Stomach smooth muscle (tissue), 2 donors: ENCODE measurements at regions not wholly inside any gene's neighbourhood (a gene's known extent, or its start where the extent isn't known, plus 50 kb on each side); places are given as distances from the start of the nearest gene placed in this dataset.

ENCODE experiments used
- H3K27ac ChIP-seq: one replicate; pipeline ENCODE4 v1.7.0; 2013; ENCODE audit warnings: mild to moderate bottlenecking, low read length, inconsistent platforms
- H3K27me3 ChIP-seq, 2 donors: one replicate each; pipeline ENCODE4 v1.7.0; 2013; ENCODE audit warnings: low read length in 2 of 2; ENCODE audit not compliant: insufficient read depth in 2 of 2, control insufficient read depth in 1 of 2
- H3K36me3 ChIP-seq, 2 donors: one replicate each; pipeline ENCODE4 v1.7.0; 2013; ENCODE audit warnings: low read length in 2 of 2; ENCODE audit not compliant: control insufficient read depth in 2 of 2, insufficient read depth in 2 of 2
- H3K4me1 ChIP-seq: one replicate; pipeline ENCODE4 v1.7.0; 2013; ENCODE audit warnings: low read length; ENCODE audit not compliant: control insufficient read depth, insufficient read depth
- H3K4me3 ChIP-seq, 2 donors: one replicate each; pipeline ENCODE4 v1.7.0; 2013; ENCODE audit warnings: low read length in 2 of 2
- H3K9ac ChIP-seq, 2 donors: one replicate each; pipeline ENCODE4 v1.7.0; 2013; ENCODE audit warnings: low read length in 2 of 2, mild to moderate bottlenecking in 1 of 2
- H3K9me3 ChIP-seq, 2 donors: one replicate each; pipeline ENCODE4 v1.7.0; 2013; ENCODE audit warnings: low read length in 2 of 2; ENCODE audit not compliant: control insufficient read depth in 2 of 2
- donor health status: healthy.
- donor health status: Pancreatic carcinoma.

DNA sequence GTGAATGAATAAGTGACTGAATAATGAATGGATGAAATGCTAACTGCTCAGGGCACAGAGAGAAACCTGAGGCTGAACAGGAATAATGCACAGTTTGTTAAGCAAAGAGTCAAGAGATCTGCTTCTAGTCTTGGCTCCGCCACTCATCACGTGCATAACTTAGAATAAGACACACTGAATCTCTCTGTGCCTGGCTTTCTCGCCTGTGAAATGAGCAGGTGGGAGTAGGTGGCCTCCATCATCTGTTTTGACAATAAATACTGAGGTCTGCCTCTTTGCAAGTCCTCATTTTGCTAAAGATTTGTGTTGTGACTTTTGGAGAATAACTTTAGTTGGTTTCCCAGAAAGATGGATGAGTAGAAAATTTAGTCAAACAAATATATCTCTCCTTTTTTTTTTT, 318.0 kb downstream of the FBXW7 start:
- Histone ChIP-seq H3K4me3 (no peak overlapping the region), H3K4me1 (no peaks in the 10 kb centered on the region), H3K9ac (no peak overlapping the region), H3K27me3 (no peaks in the 10 kb centered on the region), H3K36me3 (no peaks in the 10 kb centered on the region), H3K27ac (no peak overlapping the region), H3K9me3 (no peaks in the 10 kb centered on the region)

GRCh38 chr4:152211936-152212653, 323.8 kb downstream of the FBXW7 start:
- H3K4me1 ChIP-seq = no peaks in the 10 kb centered on the region
- H3K9me3 ChIP-seq = no peaks in the 10 kb centered on the region
- peaks cover 0 to 2% of the 10 kb centered on the region in 2 donors for H3K27me3 ChIP-seq
- H3K9ac ChIP-seq = no peak overlapping the region
- H3K4me3 ChIP-seq = no peak overlapping the region
- H3K27ac ChIP-seq = no peak overlapping the region
- H3K36me3 ChIP-seq = no peaks in the 10 kb centered on the region

DNA sequence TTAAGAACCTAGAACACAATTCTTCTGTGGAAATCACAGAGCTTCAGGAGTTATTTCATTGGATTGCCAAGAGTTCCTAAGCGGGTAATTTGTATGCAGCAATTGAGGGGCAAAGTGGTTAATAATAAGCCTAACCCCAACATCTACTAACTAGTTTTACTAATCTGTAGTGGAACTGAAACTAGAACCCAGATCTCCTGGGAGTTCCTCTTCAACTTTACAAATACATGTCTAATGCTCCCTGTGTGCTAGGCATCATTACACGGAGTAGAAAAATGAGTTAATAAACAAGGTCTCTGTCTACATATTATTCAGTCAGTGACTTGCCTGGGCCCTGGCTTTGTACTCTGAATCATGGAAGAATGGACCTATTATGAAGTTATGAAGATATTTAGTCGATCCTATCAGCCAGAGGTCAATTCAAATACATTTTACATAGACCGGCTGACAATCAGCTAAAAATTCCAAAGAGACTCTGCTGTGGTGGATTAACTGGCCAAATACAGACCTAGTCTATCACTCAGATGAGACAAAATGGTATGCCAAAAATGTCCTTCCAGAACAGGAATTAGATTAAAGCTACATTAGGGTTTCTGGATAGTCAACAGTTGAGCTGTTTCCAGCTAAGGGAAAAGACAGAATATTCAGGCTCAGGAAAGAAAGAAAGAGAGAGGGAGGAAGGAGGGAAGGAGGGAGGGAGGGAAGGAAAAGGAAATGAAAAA, 326.0 kb downstream of the FBXW7 start:
- peaks cover 0 to 2% of the 10 kb centered on the region in 2 donors for H3K27me3 ChIP-seq
- no peaks in the 10 kb centered on the region for H3K4me1 ChIP-seq
- no peak overlapping the region for H3K4me3 ChIP-seq
- no peak overlapping the region for H3K9ac ChIP-seq
- H3K27ac ChIP-seq = no peak overlapping the region
- no peaks in the 10 kb centered on the region for H3K9me3 ChIP-seq
- H3K36me3 ChIP-seq = no peaks in the 10 kb centered on the region

DNA sequence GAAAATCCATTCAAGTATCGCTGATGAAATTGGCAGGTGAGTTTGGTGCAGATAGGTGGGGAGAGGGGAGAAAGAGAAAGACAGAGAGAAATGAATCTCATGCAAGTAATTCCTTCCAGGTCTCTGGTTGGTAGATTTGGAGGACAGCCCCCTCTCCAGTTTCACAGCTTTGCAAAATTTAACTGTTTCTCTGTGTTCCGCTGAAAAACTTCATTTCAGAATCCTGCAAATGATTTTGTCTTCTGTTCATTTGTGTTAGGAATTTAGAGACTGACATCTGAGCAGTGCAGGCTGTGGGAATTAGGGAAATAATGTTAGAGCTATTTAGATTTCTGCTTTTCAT, 328.5 kb downstream of the FBXW7 start:
- Histone ChIP-seq H3K9ac (no peak overlapping the region), H3K27me3 (peaks cover 0 to 4% of the 10 kb centered on the region in 2 donors), H3K9me3 (no peaks in the 10 kb centered on the region), H3K4me3 (no peak overlapping the region), H3K4me1 (no peaks in the 10 kb centered on the region), H3K36me3 (no peaks in the 10 kb centered on the region), H3K27ac (no peak overlapping the region)

DNA sequence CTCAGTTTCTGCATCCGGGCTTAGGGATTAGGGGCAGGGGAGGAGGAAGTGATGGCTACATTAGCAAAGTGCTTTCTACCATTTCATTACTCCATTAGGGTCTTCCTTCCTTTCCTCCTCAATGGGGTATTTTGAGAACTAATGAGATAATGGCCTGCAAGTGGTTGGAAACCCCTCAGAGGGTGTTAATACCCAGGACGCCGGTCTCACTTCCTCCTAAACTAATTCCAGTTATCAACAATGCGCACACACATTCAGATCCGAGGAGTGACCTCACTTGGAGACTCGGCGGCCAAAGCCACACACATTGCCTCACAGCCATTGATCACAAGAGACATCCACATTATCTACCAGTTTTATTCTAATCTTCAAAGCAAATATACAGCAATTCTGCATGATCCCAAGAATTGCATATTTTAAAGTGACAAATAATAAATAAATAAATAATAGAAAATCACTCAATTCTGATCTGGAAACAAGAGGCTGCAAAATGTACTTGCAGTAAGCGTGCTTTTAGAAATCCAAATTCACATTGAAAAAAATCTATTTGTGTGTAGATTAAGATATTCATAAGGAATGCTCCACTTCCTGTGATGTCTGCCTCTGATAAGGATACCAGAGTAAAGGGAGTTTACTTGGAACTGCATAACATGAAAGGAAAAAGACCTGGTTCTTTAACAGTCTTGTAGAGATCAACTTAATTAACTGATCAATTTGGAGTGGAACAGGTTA, 329.1 kb downstream of the FBXW7 start:
- Histone ChIP-seq H3K4me3 (no peak overlapping the region), H3K27ac (no peak overlapping the region), H3K9ac (no peak overlapping the region), H3K27me3 (peaks cover 0 to 4% of the 10 kb centered on the region in 2 donors), H3K9me3 (no peaks in the 10 kb centered on the region), H3K4me1 (no peaks in the 10 kb centered on the region), H3K36me3 (no peaks in the 10 kb centered on the region)

DNA sequence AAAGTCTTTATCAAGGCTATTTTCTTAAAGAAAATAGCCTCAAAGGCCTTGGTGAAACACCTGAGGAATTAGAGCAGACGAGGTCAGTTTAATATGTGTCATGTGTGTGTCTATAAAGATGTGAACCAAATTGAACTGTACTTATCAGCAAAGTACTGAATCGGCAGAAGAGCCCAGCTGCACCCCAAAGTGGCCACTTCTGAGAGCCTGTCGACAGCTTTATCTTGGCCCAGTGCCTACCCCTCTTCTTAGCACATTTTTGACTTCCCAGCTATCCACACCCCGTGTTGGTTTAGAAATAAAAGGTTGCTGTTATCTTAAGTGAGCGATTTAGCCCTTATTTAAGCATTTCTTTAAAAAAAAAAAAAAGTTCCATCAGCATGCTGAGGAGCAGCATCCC, 329.7 kb downstream of the FBXW7 start:
- no peaks in the 10 kb centered on the region for H3K9me3 ChIP-seq
- no peaks in the 10 kb centered on the region for H3K4me1 ChIP-seq
- no peak overlapping the region for H3K27ac ChIP-seq
- peaks cover 0 to 4% of the 10 kb centered on the region in 2 donors for H3K27me3 ChIP-seq
- H3K4me3 ChIP-seq = no peak overlapping the region
- H3K9ac ChIP-seq = no peak overlapping the region
- H3K36me3 ChIP-seq = no peaks in the 10 kb centered on the region

DNA sequence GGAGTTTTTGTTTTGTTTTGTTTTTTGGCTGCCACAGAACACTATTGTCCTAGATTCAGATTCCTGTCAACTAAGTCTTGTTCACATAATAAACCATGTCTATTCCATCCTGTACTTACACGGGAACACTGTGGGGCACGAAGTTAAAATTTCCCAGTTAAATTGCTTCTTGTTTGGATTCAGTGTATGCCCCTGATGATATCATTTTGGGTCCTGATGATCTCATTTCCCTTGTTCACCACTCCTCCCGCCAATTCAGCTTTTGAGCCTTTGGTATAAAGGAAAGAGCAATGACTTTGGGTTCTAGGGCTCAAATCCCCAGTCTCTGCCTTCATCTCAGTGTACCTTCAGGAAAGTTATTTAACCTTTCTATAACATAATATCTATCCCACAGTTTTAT, 333.5 kb downstream of the FBXW7 start:
- H3K4me1 ChIP-seq = no peaks in the 10 kb centered on the region
- no peaks in the 10 kb centered on the region for H3K9me3 ChIP-seq
- peaks cover 0 to 2% of the 10 kb centered on the region in 2 donors for H3K27me3 ChIP-seq
- no peaks in the 10 kb centered on the region for H3K36me3 ChIP-seq
- H3K9ac ChIP-seq = no peak overlapping the region
- no peak overlapping the region for H3K27ac ChIP-seq
- H3K4me3 ChIP-seq = no peak overlapping the region

- H3K4me3 ChIP-seq = no peak overlapping the region
- H3K27me3 ChIP-seq = peaks cover 0 to 2% of the 10 kb centered on the region in 2 donors
- no peaks in the 10 kb centered on the region for H3K4me1 ChIP-seq
- no peak overlapping the region for H3K27ac ChIP-seq
- H3K9me3 ChIP-seq = no peaks in the 10 kb centered on the region
- no peak overlapping the region for H3K9ac ChIP-seq
- H3K36me3 ChIP-seq = no peaks in the 10 kb centered on the region
Measured at GRCh38 chr4:152200511-152201333, 335.2 kb downstream of the FBXW7 start.

DNA sequence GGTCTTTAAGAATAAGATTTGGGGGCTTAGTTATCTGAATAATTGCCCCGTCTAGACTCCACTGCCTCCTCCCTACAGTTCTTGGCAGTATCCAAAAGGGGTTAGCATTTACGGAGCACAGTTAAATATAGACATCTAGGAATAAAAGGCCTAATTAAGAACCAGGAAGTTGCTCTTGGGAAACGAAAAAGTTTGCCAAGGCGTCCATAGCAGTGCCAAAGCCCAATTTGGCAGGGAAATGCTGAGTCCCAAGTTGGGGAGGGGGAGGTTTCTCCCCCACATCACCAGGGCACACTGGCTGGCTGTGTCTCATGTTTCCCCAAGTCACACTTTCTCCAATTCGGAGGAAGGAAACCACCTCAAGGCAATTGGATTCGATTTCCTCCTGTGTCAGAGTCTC, 338.7 kb downstream of the FBXW7 start:
- Histone ChIP-seq H3K4me3 (no peak overlapping the region), H3K27ac (no peak overlapping the region), H3K36me3 (no peaks in the 10 kb centered on the region), H3K4me1 (no peaks in the 10 kb centered on the region), H3K27me3 (no peaks in the 10 kb centered on the region), H3K9me3 (no peaks in the 10 kb centered on the region), H3K9ac (no peak overlapping the region)

GRCh38 chr4:152195888-152196287, 340.0 kb downstream of the FBXW7 start:
- Histone ChIP-seq H3K36me3 (no peaks in the 10 kb centered on the region), H3K27ac (no peak overlapping the region), H3K9ac (no peak overlapping the region), H3K9me3 (no peaks in the 10 kb centered on the region), H3K4me3 (no peak overlapping the region), H3K4me1 (no peaks in the 10 kb centered on the region), H3K27me3 (no peaks in the 10 kb centered on the region)
